Neural cell (in vitro differentiated cells): ENCODE measurements at regions not wholly inside any gene's neighbourhood (a gene's known extent, or its start where the extent isn't known, plus 50 kb on each side); places are given as distances from the start of the nearest gene placed in this dataset.

Source experiments
- H2AFZ ChIP-seq: fragments of 200-600, 300-800 bp; sonication (generic), shearing (Covaris generic); 2 replicates; pipeline ENCODE4 v1.6.0; 2014; ENCODE audit warnings: low read depth, mild to moderate bottlenecking, antibody characterized with exemption, low read length, moderate library complexity
- H3F3A ChIP-seq: fragments of 200-600 bp; shearing (Covaris generic); 2 replicates; pipeline ENCODE4 v1.6.1; 2016; ENCODE audit warnings: mild to moderate bottlenecking, moderate library complexity, mixed read lengths, antibody characterized with exemption, low read length; ENCODE audit not compliant: insufficient read depth, poor library complexity, severe bottlenecking
- H3K27ac ChIP-seq: fragments of 200-600, 300-800 bp; sonication (generic), shearing (Covaris generic); 2 replicates; pipeline ENCODE4 v1.5.1; 2014; ENCODE audit warnings: mild to moderate bottlenecking, low read length, moderate library complexity
- H3K27me3 ChIP-seq: fragments of 300-800, 200-600 bp; sonication (generic), shearing (Covaris generic); 2 replicates; pipeline ENCODE4 v1.6.0; 2014; ENCODE audit warnings: mild to moderate bottlenecking, low read depth, low read length, moderate library complexity; ENCODE audit not compliant: insufficient read depth
- H3K36me3 ChIP-seq: fragments of 300-800, 200-600 bp; sonication (generic), shearing (Covaris generic); 2 replicates; pipeline ENCODE4 v1.5.1; 2014; ENCODE audit warnings: mild to moderate bottlenecking, antibody characterized with exemption, low read length, moderate library complexity; ENCODE audit not compliant: insufficient read depth
- H3K4me2 ChIP-seq: fragments of 300-800, 200-600 bp; sonication (generic), shearing (Covaris generic); 2 replicates; pipeline ENCODE4 v1.6.0; 2014; ENCODE audit warnings: mild to moderate bottlenecking, low read length
- H3K4me3 ChIP-seq: fragments of 300-800, 200-600 bp; sonication (generic), shearing (Covaris generic); 2 replicates; pipeline ENCODE4 v1.5.1; 2014; ENCODE audit warnings: mild to moderate bottlenecking, low read length, moderate library complexity
- H3K79me2 ChIP-seq: fragments of 200-600 bp; shearing (Covaris generic); replicated peaks from 2 replicates; pipeline ENCODE4 v1.6.0; 2014; ENCODE audit warnings: mild to moderate bottlenecking, low read length, moderate library complexity; ENCODE audit not compliant: insufficient read depth
- H3K9ac ChIP-seq: fragments of 300-800, 200-600 bp; sonication (generic), shearing (Covaris generic); 2 replicates; pipeline ENCODE4 v1.6.1; 2016; ENCODE audit warnings: mild to moderate bottlenecking, low read length, mixed read lengths
- H3K9me2 ChIP-seq: fragments of 200-600 bp; shearing (Covaris generic); 2 replicates; pipeline ENCODE4 v1.6.1; 2016; ENCODE audit warnings: mild to moderate bottlenecking, low read length, mixed read lengths; ENCODE audit not compliant: insufficient read depth
- H3K9me3 ChIP-seq: fragments of 200-600, 300-800 bp; sonication (generic), shearing (Covaris generic); 2 replicates; pipeline ENCODE4 v1.6.1; 2016; ENCODE audit warnings: mild to moderate bottlenecking, mixed run types, low read length, moderate library complexity, mixed read lengths
- H4K20me1 ChIP-seq: fragments of 200-600 bp; shearing (Covaris generic); 2 replicates; pipeline ENCODE4 v1.6.1; 2016; ENCODE audit warnings: mild to moderate bottlenecking, mixed run types; ENCODE audit not compliant: insufficient read depth
- CTCF ChIP-seq: fragments of 450-650 bp; IDR thresholded peaks from 2 replicates; pipeline ENCODE4 v1.5.1; 2014; ENCODE audit warnings: antibody characterized with exemption, mild to moderate bottlenecking, moderate library complexity; ENCODE audit not compliant: poor library complexity, severe bottlenecking
- EP300 ChIP-seq: fragments of 450-650 bp; conservative IDR thresholded peaks from 2 replicates; pipeline ENCODE4 v1.6.1; 2014; ENCODE audit warnings: antibody characterized with exemption, mild to moderate bottlenecking, moderate library complexity; ENCODE audit not compliant: poor library complexity, severe bottlenecking
- EZH2 ChIP-seq: fragments of 200-600, 300-800 bp; shearing (Covaris generic), sonication (generic); IDR thresholded peaks from 2 replicates; pipeline ENCODE4 v1.6.1; 2014; ENCODE audit warnings: antibody characterized with exemption, low read length, borderline replicate concordance, mild to moderate bottlenecking; ENCODE audit not compliant: insufficient read depth, poor library complexity, severe bottlenecking
- MXI1 ChIP-seq: fragments of 450-650 bp; conservative IDR thresholded peaks from 2 replicates; pipeline ENCODE4 v1.6.1; 2014; ENCODE audit warnings: antibody characterized with exemption, mild to moderate bottlenecking; ENCODE audit not compliant: poor library complexity, severe bottlenecking
- POLR2AphosphoS5 ChIP-seq: IDR thresholded peaks from 2 replicates; pipeline ENCODE4 v1.6.1; 2012
- RAD21 ChIP-seq: fragments of 450-650 bp; conservative IDR thresholded peaks from 2 replicates; pipeline ENCODE4 v1.6.1; 2014; ENCODE audit warnings: antibody characterized with exemption, mild to moderate bottlenecking, moderate library complexity
- REST ChIP-seq: IDR thresholded peaks from 2 replicates; pipeline ENCODE4 v1.6.1; 2012; ENCODE audit warnings: borderline replicate concordance
- SMC3 ChIP-seq: fragments of 450-650 bp; conservative IDR thresholded peaks from 2 replicates; pipeline ENCODE4 v1.6.1; 2014; ENCODE audit warnings: antibody characterized with exemption, mild to moderate bottlenecking, moderate library complexity; ENCODE audit not compliant: poor library complexity
- TAF1 ChIP-seq: IDR thresholded peaks from 2 replicates; pipeline ENCODE4 v1.6.1; 2012; ENCODE audit warnings: low read depth

- no peak overlapping the region for H3K9ac ChIP-seq
- no peaks in the 10 kb centered on the region for H4K20me1 ChIP-seq
- H3K4me2 ChIP-seq: no peak overlapping the region
- TF ChIP-seq POLR2AphosphoS5 (no peak), MXI1 (no peak), RAD21 (no peak), TAF1 (no peak), EP300 (no peak), EZH2 (no peak), REST (no peak), CTCF (no peak), SMC3 (no peak)
- H3K27ac ChIP-seq: no peak overlapping the region
- no peaks in the 10 kb centered on the region for H3K27me3 ChIP-seq
- no peak overlapping the region for H2AFZ ChIP-seq
- no peak overlapping the region for H3K4me3 ChIP-seq
- H3F3A ChIP-seq: no peaks in the 10 kb centered on the region
- no peaks in the 10 kb centered on the region for H3K9me3 ChIP-seq
- no peaks in the 10 kb centered on the region for H3K9me2 ChIP-seq
- no peaks in the 10 kb centered on the region for H3K36me3 ChIP-seq
- no peaks in the 10 kb centered on the region for H3K79me2 ChIP-seq
These were observed 318.5 kb upstream of the CHD1 start for GRCh38 chr5:99247346-99247745.

- Histone ChIP-seq H3K9ac (no peak overlapping the region), H3K27me3 (no peaks in the 10 kb centered on the region), H3K79me2 (no peaks in the 10 kb centered on the region), H4K20me1 (no peaks in the 10 kb centered on the region), H3F3A (no peaks in the 10 kb centered on the region), H3K9me2 (no peaks in the 10 kb centered on the region), H3K9me3 (no peaks in the 10 kb centered on the region), H3K4me2 (no peak overlapping the region), H3K4me3 (no peak overlapping the region), H3K27ac (no peak overlapping the region), H2AFZ (no peak overlapping the region), H3K36me3 (no peaks in the 10 kb centered on the region)
- TF ChIP-seq EZH2 (no peak), TAF1 (no peak), REST (no peak), POLR2AphosphoS5 (peak; percentile 8)
These were observed 314.3 kb upstream of the CHD1 start for GRCh38 chr5:99243111-99243510.
